HG03571 (cell line): ENCODE measurements at regions not wholly inside any gene's neighbourhood (a gene's known extent, or its start where the extent isn't known, plus 50 kb on each side); places are given as distances from the start of the nearest gene placed in this dataset.

Experiments used
- ATAC-seq: cut with Tn5 transposase; IDR thresholded peaks from one replicate; pipeline ENCODE4 v1.9.1; 2021; ENCODE audit not compliant: unreplicated experiment

DNA sequence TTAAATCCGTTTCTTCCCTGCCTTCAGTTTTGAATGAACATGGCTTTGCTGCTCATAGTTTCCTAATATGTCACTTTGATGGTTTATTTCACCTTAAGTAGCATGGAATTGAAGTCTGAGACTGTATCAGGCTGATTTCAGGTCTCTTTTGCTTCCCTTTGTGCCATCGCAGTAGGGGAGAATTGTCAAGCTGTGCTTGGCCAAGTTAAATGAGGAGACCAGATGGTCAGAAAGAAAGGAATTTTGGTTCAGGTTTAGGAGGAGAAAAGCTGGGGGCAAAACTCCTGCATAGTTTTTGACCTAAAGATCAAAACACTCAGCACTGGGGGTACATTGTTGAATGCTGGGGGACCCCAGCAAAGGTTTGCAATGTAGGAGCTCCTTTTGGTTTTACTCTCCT lies 398.4 kb downstream of the NUAK1 start:
- ATAC-seq = no peak

DNA sequence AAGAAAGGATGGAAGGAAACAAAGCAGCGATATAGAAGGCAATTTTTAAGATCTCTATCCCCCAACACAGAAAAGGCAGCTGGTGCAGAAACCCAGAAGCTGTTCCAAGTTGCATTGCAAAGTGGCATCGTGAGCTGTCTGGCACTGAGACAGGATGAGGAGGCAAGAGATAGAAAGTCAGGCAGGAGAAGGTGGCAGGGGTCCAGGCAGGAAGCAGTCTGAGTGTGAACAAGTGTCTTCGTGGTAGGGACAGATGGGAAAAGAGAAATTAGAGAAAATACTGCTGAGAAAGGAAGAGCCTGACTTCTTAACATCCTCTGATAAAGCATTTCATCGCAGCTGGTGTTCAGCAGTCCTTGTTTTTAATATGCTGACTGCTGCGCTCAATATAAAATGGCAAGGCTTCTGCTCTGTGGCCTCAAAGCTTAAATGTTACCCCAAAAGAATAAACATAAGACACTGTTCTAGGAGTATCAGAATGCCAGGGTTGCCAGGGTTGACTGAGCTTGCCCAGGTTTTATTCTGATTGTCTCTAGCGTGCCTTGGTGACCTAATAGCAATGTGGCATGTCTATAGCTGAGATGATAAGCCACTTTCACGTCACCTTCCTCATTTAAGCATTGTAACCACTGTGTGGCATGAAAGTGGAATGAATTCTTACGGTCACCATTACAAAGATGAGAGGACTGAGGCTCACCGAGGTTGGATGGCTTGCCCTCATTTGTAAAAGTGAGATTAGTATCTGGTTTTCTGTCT lies 397.6 kb downstream of the NUAK1 start:
- ATAC-seq = no peak

DNA sequence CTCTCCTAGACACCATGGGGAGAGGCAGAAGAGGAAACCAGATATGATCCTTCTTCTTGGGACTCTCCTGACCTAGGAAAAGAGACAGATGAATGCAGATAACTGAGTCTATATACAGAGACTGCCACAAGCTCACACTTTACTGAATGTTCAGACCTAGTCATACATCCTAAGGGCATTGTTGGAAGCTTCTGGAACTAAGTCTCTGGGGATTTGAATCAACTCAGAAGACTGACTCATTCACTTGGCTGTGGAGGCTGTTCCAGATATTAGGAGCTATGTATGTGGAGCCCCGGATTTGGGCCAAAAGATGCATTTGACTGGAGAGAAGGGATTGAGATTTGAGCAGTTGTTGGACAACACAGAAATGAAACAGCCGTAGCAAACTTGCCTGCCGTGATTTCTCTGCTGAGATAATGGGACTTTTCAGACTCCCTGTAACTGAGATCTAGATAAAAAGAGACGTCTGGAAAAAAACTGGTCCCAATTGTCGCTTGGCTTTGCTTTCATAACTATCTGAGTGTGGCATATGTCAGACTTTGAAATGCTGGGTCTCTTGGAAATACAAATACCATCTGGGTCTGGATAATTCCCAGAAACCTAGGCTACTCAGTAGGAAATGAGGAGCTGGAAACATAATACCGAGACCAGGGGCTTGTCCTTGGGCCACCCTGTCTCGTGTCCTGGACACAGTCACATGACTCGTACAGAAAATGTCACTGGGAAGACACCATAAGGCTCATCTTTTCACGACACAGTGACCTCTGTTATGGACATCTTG lies 396.8 kb downstream of the NUAK1 start:
- no peak for ATAC-seq

DNA sequence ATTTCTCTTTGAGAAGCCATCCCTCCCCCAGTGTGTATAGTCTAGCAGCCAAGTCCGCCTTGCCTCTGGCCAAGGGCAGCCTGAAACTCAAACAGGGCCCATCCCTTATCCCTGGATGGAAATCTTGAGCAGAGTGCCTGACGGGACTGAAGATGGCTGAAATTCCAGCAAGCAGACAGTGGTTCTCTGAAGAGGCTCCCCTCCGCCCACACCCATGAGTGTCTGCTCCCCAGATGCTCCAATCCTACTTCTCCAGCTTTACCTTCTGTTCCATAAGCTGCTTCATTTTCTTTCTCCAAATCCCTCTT lies 396.2 kb downstream of the NUAK1 start:
- no peak for ATAC-seq

DNA sequence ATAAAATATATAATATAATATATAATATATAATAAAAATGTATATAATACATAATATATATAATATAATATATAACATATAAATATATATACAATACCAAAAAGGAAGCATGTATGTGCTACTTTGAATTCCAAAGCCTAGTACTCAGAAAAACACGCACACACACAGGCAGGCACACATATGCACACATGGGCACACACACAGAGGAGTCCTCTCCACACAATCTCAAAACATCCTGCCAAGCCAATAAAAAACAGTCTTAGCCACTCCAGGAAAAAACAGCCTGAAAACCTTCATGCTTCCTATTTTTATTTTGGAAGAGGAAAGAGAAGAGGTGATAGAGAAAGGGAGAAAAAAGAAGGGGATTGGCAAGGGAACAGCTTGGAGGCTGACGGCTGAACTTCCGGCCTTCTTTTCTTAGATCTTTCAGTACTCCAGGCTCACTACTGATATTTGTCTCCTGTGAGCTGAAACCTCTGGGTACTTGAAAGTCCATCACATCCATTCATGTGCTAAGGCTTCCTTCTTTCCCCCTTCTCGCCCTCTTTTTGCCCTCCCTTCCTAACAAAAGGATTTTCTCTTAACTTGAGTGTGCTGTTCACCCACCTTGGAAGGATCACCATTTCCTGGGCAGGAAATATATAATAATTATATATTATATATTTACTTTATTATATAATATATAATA lies 394.2 kb downstream of the NUAK1 start:
- ATAC-seq = no peak

DNA sequence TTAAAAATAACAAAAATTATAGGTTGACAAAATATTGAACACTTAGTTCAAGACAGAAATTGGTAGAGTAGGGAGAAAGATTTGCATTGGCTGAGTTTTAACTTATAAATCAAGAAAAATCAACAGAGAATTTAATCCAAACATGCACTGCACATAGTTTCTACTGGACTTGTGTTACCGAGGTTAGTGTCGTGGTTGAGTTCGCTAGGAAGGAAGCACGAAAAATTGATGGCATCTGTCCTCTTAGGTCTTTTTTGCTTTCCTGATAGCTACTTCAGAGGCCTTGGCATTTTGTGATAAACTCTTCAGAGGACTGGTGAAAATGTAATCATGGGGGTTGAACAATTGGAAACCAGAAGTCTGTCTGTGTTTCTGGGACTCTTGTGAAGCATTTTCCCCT lies 392.9 kb downstream of the NUAK1 start:
- ATAC-seq = no peak

DNA sequence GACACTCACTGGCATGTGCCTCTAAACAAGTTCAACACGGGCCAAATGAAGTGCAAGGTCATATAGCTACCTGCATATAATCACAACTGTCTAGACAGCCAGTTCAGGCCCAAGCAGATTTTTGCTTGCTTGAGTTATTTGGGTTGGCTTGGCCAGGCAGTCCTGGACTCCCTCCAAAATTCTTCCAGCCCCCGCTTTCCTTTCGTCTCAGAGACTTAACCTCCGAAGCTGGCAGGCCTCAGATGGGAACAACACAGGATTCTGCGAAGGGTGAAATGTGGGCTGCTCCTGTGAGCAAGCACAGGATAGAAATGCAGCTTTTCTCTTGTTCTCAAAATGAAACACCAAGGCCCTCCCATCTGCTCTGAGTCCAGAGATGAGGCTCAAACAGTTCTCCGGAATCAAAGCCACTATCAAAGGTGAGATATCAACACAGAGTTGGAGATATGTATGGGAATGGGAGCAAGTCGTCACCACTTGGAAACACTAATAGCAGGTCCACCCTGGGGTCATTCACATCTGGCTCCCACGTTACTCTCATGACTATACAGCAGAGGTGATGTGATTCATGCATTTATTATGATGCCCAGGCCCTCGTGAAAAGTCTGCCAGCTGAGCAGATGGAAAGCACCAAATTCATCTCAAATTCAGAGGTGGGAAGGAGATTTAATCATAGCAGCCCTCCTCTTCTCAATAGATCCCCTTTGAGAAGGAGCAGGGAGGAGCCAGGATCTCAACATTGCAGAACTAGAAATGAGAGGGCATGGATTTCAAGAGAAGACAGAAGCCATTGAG lies 389.8 kb downstream of the NUAK1 start:
- ATAC-seq = no peak

DNA sequence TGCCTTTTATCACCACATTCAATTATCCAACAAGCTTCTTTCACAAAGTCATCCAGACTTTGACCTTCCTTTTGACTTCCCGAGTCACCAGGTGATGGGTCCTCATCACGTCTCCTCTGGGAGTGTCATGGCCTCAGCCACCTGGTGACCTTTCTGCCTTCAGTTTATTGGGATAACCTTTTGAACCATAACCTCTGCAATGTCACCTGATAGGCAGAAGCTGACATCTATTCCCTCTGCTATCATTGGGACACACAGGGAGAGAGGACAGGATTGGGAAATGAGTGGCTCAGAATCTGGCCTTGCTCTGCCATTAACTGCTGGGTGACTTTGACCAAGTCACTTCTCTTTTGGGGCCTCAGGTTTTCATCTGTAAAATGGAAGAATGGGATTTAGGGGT lies 388.7 kb downstream of the NUAK1 start:
- ATAC-seq = no peak

GRCh38 chr12:105754313-105754712 lies 384.4 kb downstream of the NUAK1 start:
- ATAC-seq = no peak

DNA sequence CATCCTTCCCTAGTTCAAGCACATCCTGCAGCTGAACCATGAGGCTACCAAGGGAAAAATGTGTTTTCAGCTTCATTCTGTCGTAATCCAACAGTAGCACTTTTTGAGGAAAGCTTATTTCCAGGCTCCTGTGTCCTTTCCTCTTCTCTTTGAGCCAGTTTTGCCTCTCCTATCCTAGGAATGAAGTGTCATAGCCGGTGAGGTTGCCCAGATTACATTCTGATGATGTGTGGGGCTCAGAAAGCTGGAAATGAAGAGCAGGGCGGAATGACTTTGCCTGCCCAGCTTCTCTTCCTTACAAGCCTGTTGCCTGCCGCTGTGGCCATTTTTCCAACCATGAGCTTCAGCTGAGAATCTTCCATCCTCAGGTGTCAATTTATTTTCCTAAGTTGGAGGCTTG lies 381.8 kb downstream of the NUAK1 start:
- ATAC-seq = no peak

- ATAC-seq = no peak
These were observed 379.6 kb downstream of the NUAK1 start for GRCh38 chr12:105759149-105759548.

DNA sequence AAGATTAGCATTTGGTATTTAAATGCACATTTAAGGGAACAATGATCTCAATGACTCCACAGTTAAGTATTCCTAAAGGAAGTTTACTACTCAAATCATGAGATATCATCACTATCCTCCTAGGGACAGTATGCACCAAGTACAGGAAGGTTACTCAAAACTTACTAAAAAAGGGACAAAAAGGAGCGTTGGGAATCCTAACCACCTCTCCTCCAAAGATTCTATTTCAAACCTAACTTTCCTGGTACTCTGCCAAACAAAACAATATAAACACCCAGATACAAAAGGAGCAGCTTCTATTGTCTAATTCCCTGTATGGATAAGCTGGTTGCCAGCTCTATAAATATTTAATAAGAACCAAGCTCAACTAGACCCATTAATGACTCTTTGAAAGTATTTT lies 377.7 kb downstream of the NUAK1 start:
- no peak for ATAC-seq

DNA sequence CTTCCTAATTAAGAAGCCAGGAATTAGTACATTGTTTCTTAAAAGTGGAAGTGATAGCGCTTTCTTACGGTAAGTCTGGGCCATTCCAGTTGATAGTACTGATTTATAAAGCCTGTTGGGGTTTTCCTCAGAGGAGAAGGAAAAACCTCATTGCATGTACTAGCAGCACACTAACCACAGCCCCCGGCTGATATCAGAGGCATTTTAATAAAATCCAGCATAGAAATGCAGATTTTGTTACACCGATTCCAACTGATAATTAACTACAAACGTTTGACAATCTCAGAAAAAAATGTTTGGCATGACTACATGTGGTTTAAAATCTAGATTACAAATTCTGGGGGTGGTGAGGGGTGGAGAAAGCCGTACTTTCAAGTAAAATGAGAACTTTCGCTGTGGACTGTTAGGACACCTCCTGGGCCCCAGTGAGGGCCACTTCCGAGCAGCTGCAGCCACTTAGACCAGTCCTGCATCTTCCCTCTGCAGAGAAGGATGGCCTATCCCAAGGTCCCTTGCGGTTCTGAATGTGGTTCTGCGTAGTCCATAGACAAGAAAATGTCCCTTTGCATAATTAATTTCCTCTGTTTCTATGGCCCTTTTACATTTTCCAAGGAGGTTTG lies 374.4 kb downstream of the NUAK1 start:
- ATAC-seq = peak; percentile 26

DNA sequence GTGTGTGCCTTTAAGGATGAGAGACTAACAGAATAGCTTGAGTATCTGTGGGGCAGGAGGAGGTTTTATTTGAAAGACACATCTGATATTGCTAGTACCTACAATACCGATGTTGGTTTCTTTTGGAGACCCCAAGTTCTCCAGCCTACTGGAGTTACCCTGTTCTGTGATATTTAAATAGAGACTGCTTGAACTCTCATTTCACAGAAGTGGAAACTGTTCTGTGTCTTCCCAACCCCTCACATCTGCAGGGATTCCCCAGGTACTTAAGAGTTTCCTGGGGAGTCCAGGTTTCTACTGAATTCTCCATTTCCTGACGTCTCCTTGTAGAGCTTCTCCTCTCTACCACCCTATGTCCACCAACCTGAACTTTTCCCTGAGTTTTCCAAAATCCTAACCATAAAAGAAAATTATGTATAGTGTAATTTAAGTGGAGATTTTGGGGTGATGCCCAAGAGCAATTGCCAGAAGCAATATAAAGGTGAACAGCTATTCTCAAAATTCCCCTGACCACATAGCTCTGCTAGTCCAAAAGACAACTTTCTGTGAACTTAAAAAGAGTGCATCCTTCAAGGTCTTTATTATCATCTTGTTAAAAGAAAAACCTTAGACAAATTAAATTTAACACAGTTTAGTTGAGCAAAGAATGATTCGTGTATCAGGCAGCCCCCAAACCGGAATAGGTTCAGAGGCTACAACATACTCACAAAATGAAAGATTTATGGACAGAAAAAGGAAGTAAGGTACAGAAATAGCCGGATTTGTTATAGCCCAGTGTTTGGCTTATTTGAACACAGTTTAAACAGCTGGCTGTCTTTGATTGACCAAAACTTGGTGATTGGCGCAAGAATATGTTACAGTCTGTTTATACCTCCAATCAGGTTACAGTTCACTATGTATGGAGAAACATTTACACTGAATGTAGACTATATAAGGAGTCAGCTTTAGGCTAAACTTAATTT lies 373.4 kb downstream of the NUAK1 start:
- peak; percentile 41 for ATAC-seq

DNA sequence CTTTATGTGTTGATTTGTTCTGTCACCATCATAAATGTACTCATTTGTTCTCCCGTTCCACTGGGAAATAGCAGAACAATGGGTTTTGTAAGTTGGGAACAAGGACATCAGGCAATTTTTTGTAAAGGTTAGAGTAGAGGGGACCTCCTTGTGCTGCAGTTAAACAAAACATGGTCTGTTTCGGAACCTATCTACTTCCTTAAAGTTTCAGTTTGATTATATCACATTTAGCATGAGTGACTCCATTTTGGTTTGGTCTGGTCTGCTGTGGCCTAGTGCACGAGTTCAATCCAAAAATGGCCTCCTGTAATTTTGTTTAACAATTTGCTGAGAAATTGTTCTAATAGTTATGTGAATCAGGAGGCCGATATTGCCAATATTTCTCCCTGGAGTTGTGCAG lies 372.7 kb downstream of the NUAK1 start:
- ATAC-seq = no peak

DNA sequence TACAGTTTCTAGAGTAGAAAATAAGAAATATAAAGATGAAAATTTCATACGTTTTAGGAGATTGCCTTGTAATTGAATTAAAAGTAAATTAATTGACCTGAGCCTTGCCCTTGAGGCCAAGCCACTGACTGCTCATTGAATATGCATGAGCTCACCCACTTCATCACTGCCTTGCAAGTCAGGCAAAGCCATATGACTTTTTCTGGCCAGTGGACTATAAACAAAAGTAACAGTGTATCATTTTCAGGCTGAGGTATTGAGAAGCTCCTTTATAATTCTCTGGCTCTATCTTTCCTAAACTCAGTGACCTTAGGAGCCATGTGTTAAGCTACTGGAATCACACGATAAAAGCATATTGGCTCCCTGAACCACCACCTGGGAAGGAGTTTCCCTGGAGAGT lies 369.3 kb downstream of the NUAK1 start:
- no peak for ATAC-seq

- no peak for ATAC-seq
These were observed 365.3 kb downstream of the NUAK1 start for GRCh38 chr12:105773471-105773870.

- no peak for ATAC-seq
These were observed 364.7 kb downstream of the NUAK1 start for GRCh38 chr12:105774037-105774436.

DNA sequence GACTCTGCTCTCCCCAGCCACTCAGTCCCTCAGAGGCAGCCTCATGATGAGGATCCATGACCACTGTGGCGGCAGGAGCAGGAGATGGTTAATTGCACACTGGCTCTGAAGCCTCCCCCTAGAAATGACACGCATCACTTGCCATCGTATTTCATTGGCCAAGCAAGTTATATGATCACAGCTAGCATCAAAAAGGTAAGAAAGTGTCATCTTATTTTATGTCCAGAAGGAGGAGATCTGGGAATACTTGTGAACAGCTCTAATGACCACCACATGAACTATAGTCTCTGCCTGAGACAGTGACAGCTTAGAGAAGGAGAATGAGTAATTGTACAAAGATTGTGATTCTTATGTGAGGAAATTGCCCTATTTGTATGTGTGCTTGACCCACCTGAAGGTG lies 363.4 kb downstream of the NUAK1 start:
- ATAC-seq = no peak
